H9 (cell line): ENCODE measurements at regions not wholly inside any gene's neighbourhood (a gene's known extent, or its start where the extent isn't known, plus 50 kb on each side); places are given as distances from the start of the nearest gene placed in this dataset.

Experiments used
- DNase-seq: peaks from one replicate; pipeline ENCODE4 v3.0.0-alpha.2; 2017
- H2AFZ ChIP-seq: one replicate; pipeline ENCODE4 v1.6.1; 2013; ENCODE audit warnings: mild to moderate bottlenecking, low read length, control low read depth, moderate library complexity
- H2AK5ac ChIP-seq: 2 replicates; pipeline ENCODE4 v1.6.1; 2013; ENCODE audit warnings: low read length, control low read depth, mixed read lengths; ENCODE audit not compliant: insufficient read length
- H2BK120ac ChIP-seq: one replicate; pipeline ENCODE4 v1.6.1; 2013; ENCODE audit warnings: low read depth, mild to moderate bottlenecking, low read length, control low read depth, inconsistent platforms; ENCODE audit not compliant: poor library complexity, severe bottlenecking
- H2BK12ac ChIP-seq: 2 replicates; pipeline ENCODE4 v1.6.1; 2013; ENCODE audit warnings: low read length, control low read depth, mixed read lengths, low read depth; ENCODE audit not compliant: insufficient read length
- H2BK15ac ChIP-seq: 2 replicates; pipeline ENCODE4 v1.6.1; 2013; ENCODE audit warnings: low read depth, low read length, control low read depth
- H2BK20ac ChIP-seq: one replicate; pipeline ENCODE4 v1.6.1; 2013; ENCODE audit warnings: low read depth, mild to moderate bottlenecking, low read length, control low read depth, inconsistent platforms; ENCODE audit not compliant: poor library complexity, severe bottlenecking
- H2BK5ac ChIP-seq: 2 replicates; pipeline ENCODE4 v1.6.1; 2013; ENCODE audit warnings: low read length, control low read depth, mixed read lengths; ENCODE audit not compliant: insufficient read length
- H3K14ac ChIP-seq: 2 replicates; pipeline ENCODE4 v1.6.1; 2013; ENCODE audit warnings: low read length, control low read depth; ENCODE audit not compliant: insufficient read depth
- H3K18ac ChIP-seq: 2 replicates; pipeline ENCODE4 v1.6.1; 2013; ENCODE audit warnings: low read depth, mild to moderate bottlenecking, mixed read lengths, low read length, control low read depth; ENCODE audit not compliant: insufficient read length
- H3K23ac ChIP-seq: 2 replicates; pipeline ENCODE4 v1.6.1; 2013; ENCODE audit warnings: low read length, control low read depth, mixed read lengths, low read depth; ENCODE audit not compliant: insufficient read length
- H3K23me2 ChIP-seq: 2 replicates; pipeline ENCODE4 v1.6.1; 2013; ENCODE audit warnings: low read depth, mild to moderate bottlenecking, mixed read lengths, low read length, control low read depth; ENCODE audit not compliant: insufficient read length, poor library complexity, severe bottlenecking
- H3K27ac ChIP-seq: 2 replicates; pipeline ENCODE4 v1.5.1; 2013; ENCODE audit warnings: low read length, control low read depth, mixed read lengths, low read depth; ENCODE audit not compliant: insufficient read length
- H3K27me3 ChIP-seq: 2 replicates; pipeline ENCODE4 v1.6.1; 2013; ENCODE audit warnings: low read length, control low read depth, inconsistent platforms; ENCODE audit not compliant: insufficient read depth
- H3K4ac ChIP-seq: 2 replicates; pipeline ENCODE4 v1.6.1; 2013; ENCODE audit warnings: low read depth, mild to moderate bottlenecking, control low read depth, inconsistent platforms, low read length, moderate library complexity
- H3K4me1 ChIP-seq: 2 replicates; pipeline ENCODE4 v1.6.1; 2013; ENCODE audit warnings: low read length, control low read depth, inconsistent platforms; ENCODE audit not compliant: insufficient read depth
- H3K4me2 ChIP-seq: 2 replicates; pipeline ENCODE4 v1.6.1; 2013; ENCODE audit warnings: low read length, control low read depth, mixed read lengths; ENCODE audit not compliant: insufficient read length, insufficient read depth
- H3K56ac ChIP-seq: 2 replicates; pipeline ENCODE4 v1.6.1; 2013; ENCODE audit warnings: low read depth, mild to moderate bottlenecking, mixed read lengths, low read length, control low read depth; ENCODE audit not compliant: insufficient read length
- H3K79me1 ChIP-seq: 2 replicates; pipeline ENCODE4 v1.6.1; 2013; ENCODE audit warnings: low read depth, mild to moderate bottlenecking, moderate library complexity, low read length, control low read depth, inconsistent platforms; ENCODE audit not compliant: insufficient read depth, poor library complexity, severe bottlenecking
- H3K79me2 ChIP-seq: 2 replicates; pipeline ENCODE4 v1.6.1; 2013; ENCODE audit warnings: low read length, control low read depth, inconsistent platforms; ENCODE audit not compliant: insufficient read depth
- H3K9ac ChIP-seq: 2 replicates; pipeline ENCODE4 v1.6.1; 2013; ENCODE audit warnings: low read length, control low read depth, mixed read lengths; ENCODE audit not compliant: insufficient read length; ENCODE audit errors: extremely low read depth
- H3K9me3 ChIP-seq: one replicate; pipeline ENCODE4 v1.6.1; 2013; ENCODE audit warnings: low read depth, low read length, inconsistent platforms; ENCODE audit not compliant: control insufficient read depth
- H3T11ph ChIP-seq: one replicate; pipeline ENCODE4 v1.6.1; 2013; ENCODE audit warnings: mild to moderate bottlenecking, low read length, control low read depth, inconsistent platforms
- H4K20me1 ChIP-seq: one replicate; pipeline ENCODE4 v1.6.1; 2013; ENCODE audit not compliant: control insufficient read depth, insufficient read length, insufficient read depth
- H4K5ac ChIP-seq: 2 replicates; pipeline ENCODE4 v1.6.1; 2013; ENCODE audit warnings: low read depth, mild to moderate bottlenecking, mixed read lengths, low read length, control low read depth; ENCODE audit not compliant: insufficient read length
- H4K8ac ChIP-seq: replicated peaks from 2 replicates; pipeline ENCODE4 v1.6.1; 2013; ENCODE audit warnings: low read length, control low read depth, mixed read lengths, low read depth; ENCODE audit not compliant: insufficient read length
- H4K91ac ChIP-seq: 2 replicates; pipeline ENCODE4 v1.6.1; 2013; ENCODE audit warnings: low read depth, mild to moderate bottlenecking, moderate library complexity, mixed read lengths, low read length, control low read depth; ENCODE audit not compliant: insufficient read length
- H3K27ac Mint-ChIP-seq, 3 experiments: 2 replicates in 2 of 3; 3 replicates in 1 of 3; pipeline ENCODE4 v1.8.0; 2020 to 2021; ENCODE audit warnings: mixed read lengths in 3 of 3, mild to moderate bottlenecking in 1 of 3, moderate library complexity in 1 of 3
- H3K27me3 Mint-ChIP-seq: 2 replicates; pipeline ENCODE4 v1.8.0; 2021; ENCODE audit warnings: low read depth, mild to moderate bottlenecking, moderate library complexity, mixed read lengths
- H3K36me3 Mint-ChIP-seq, 3 experiments: 2 replicates in 2 of 3; 3 replicates in 1 of 3; pipeline ENCODE4 v1.8.0; 2020 to 2021; ENCODE audit warnings: low read depth in 3 of 3, mixed read lengths in 3 of 3; ENCODE audit not compliant: insufficient read depth in 1 of 3
- H3K4me1 Mint-ChIP-seq, 2 experiments: 2 replicates each; pipeline ENCODE4 v1.8.0; 2020; ENCODE audit warnings: mixed read lengths in 2 of 2
- H3K4me3 Mint-ChIP-seq, 2 experiments: 2 replicates in 1 of 2; 3 replicates in 1 of 2; pipeline ENCODE4 v1.8.0; 2020 to 2021; ENCODE audit warnings: mild to moderate bottlenecking in 2 of 2, mixed read lengths in 2 of 2, moderate library complexity in 1 of 2
- H3K9me3 Mint-ChIP-seq, 2 experiments: 2 replicates in 1 of 2; 3 replicates in 1 of 2; pipeline ENCODE4 v1.8.0; 2020; ENCODE audit warnings: mild to moderate bottlenecking in 2 of 2, mixed read lengths in 2 of 2, moderate library complexity in 1 of 2
- WGBS: extraction: QIAGEN DNeasy Blood & Tissue Kit; methylation state at CpG from one replicate; pipeline ENCODE4 v1.1.7; 2013; ENCODE audit warnings: missing lambda C conversion rate, low lambda C conversion rate, mixed read lengths; ENCODE audit not compliant: insufficient read length; ENCODE audit errors: extremely low coverage; 5-methylcytosine and 5-hydroxymethylcytosine counted together
- TF ChIP-seq, protein P1 (sequence below): fragments of 200-600 bp; sonication (generic); conservative IDR thresholded peaks from 3 replicates; pipeline ENCODE4 v1.8.0; 2021; ENCODE audit warnings: antibody characterized with exemption, mild to moderate bottlenecking

DNA sequence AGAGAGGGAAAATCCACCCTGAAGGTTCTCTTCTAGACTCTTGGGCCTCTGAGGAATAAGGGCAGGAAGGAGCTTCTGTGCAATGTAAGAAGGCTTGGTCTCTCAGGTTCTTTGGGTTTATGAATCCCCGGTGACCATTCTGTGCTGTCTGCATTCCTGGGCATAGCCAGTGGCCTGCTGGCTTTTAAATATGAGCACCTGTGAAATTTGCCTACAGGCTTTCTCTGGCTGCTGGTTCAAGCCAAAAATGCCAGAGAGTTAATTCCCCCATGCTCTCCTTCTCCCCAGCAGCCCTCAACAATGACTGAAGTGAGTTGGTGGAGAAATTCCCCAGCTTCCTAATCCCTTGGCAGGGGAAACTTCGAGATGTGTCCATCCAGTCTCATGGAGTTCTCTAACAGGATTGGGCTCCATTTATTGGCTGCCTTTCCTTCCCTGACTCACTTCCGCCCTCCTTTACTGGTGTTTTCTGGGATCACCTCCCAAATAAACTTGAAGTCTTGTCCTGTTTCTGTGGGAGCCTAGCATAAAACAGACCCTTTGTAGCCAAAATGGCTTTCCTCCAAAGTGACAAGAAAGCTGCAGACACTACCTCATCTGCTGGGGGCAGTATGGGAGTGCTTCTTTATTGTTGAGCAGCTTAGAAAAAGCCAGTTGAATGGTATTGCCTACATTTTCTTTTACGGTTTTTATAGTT, 179.4 kb upstream of the CASK start:
- no peak for DNase-seq

More for the DNA sequence above, 179.4 kb upstream of the CASK start:
- no peak overlapping the region for H3K18ac ChIP-seq
- no peaks in the 10 kb centered on the region for H3K79me2 ChIP-seq
- H2AK5ac ChIP-seq: no peak overlapping the region
- no peak overlapping the region for H4K5ac ChIP-seq
- H3K4me2 ChIP-seq: no peak overlapping the region
- WGBS: no CpG with 5 or more reads among the region's 4 CpGs
- Mint-ChIP-seq H3K4me1 (peaks cover 4 to 5% of the 10 kb centered on the region in 2 experiments), H3K27me3 (no peaks in the 10 kb centered on the region), H3K4me3 (no peak overlapping the region), H3K27ac (no peak overlapping the region), H3K36me3 (peaks cover 0 to 6% (median 4%) of the 10 kb centered on the region in 3 experiments; a peak in 3 of 7 replicates), H3K9me3 (peaks cover 42 to 52% of the 10 kb centered on the region in 2 experiments)
- no peaks in the 10 kb centered on the region for H4K20me1 ChIP-seq
- H3K27me3 ChIP-seq: no peaks in the 10 kb centered on the region
- no peak overlapping the region for H2BK20ac ChIP-seq
- no peak overlapping the region for H3K14ac ChIP-seq
- no peak overlapping the region for H4K8ac ChIP-seq
- no peak overlapping the region for H3K4ac ChIP-seq
- no peaks in the 10 kb centered on the region for H3K79me1 ChIP-seq
- H2BK5ac ChIP-seq: no peak overlapping the region
- H2AFZ ChIP-seq: no peak overlapping the region
- H3K4me1 ChIP-seq: no peaks in the 10 kb centered on the region
- H3K27ac ChIP-seq: no peak overlapping the region
- no peak overlapping the region for H3T11ph ChIP-seq
- H2BK15ac ChIP-seq: no peak overlapping the region
- no peak overlapping the region for H3K56ac ChIP-seq
- no peak overlapping the region for H2BK120ac ChIP-seq
- H3K9ac ChIP-seq: no peak overlapping the region
- no peak overlapping the region for H2BK12ac ChIP-seq
- H3K9me3 ChIP-seq: no peaks in the 10 kb centered on the region
- H4K91ac ChIP-seq: no peak overlapping the region
- H3K23ac ChIP-seq: no peak overlapping the region
- TF ChIP-seq, protein P1, sequence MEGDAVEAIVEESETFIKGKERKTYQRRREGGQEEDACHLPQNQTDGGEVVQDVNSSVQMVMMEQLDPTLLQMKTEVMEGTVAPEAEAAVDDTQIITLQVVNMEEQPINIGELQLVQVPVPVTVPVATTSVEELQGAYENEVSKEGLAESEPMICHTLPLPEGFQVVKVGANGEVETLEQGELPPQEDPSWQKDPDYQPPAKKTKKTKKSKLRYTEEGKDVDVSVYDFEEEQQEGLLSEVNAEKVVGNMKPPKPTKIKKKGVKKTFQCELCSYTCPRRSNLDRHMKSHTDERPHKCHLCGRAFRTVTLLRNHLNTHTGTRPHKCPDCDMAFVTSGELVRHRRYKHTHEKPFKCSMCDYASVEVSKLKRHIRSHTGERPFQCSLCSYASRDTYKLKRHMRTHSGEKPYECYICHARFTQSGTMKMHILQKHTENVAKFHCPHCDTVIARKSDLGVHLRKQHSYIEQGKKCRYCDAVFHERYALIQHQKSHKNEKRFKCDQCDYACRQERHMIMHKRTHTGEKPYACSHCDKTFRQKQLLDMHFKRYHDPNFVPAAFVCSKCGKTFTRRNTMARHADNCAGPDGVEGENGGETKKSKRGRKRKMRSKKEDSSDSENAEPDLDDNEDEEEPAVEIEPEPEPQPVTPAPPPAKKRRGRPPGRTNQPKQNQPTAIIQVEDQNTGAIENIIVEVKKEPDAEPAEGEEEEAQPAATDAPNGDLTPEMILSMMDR: peak; percentile 20; the same call in 1 of the 3 replicates
- H3K23me2 ChIP-seq: no peaks in the 10 kb centered on the region
